NT2/D1 (cell line): ENCODE measurements at regions not wholly inside any gene's neighbourhood (a gene's known extent, or its start where the extent isn't known, plus 50 kb on each side); places are given as distances from the start of the nearest gene placed in this dataset.

Source experiments
- YY1 ChIP-seq: IDR thresholded peaks from 2 replicates; pipeline ENCODE4 v1.6.1; 2011; ENCODE audit not compliant: insufficient read length, insufficient read depth
- ZNF274 ChIP-seq: IDR thresholded peaks from 2 replicates; pipeline ENCODE4 v1.6.1; 2011; ENCODE audit warnings: mild to moderate bottlenecking, low read depth, low read length

DNA sequence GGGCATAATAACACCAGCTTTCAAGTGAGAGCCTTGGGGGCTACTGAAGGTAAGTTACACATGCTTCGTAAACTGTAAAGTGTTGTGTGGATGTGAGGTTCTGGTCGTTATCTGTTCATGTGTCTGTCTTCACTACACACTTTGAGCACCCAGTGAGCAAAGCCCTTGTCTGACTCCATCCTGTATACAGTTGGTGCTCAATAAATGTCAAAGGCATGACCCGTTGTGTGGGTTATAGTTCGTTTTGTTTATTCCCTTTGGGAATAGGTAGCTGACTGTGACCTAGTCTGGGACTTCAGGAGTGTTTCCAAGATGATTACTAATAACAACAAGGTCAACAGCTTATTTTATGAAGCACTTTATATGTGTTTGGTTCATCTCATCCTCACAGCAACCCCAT lies 146.9 kb downstream of the MIAT start:
- TF ChIP-seq ZNF274 (no peak), YY1 (no peak)
